ENCODE measurements at regions not wholly inside any gene's neighbourhood (a gene's known extent, or its start where the extent isn't known, plus 50 kb on each side); places are given as distances from the start of the nearest gene placed in this dataset.

GRCh38 chr2:208643145-208643544 lies 236.6 kb downstream of the PTH2R start:
- TF ChIP-seq, protein P1, sequence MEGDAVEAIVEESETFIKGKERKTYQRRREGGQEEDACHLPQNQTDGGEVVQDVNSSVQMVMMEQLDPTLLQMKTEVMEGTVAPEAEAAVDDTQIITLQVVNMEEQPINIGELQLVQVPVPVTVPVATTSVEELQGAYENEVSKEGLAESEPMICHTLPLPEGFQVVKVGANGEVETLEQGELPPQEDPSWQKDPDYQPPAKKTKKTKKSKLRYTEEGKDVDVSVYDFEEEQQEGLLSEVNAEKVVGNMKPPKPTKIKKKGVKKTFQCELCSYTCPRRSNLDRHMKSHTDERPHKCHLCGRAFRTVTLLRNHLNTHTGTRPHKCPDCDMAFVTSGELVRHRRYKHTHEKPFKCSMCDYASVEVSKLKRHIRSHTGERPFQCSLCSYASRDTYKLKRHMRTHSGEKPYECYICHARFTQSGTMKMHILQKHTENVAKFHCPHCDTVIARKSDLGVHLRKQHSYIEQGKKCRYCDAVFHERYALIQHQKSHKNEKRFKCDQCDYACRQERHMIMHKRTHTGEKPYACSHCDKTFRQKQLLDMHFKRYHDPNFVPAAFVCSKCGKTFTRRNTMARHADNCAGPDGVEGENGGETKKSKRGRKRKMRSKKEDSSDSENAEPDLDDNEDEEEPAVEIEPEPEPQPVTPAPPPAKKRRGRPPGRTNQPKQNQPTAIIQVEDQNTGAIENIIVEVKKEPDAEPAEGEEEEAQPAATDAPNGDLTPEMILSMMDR (IDR thresholded peaks at IDR 0.05), result no peak
- no peak for TF ChIP-seq EZH2 (IDR thresholded peaks at IDR 0.05; ENCODE audit: borderline replicate concordance, insufficient read depth, low read depth, low read length, poor library complexity, severe bottlenecking)
